ENCODE measurements at regions not wholly inside any gene's neighbourhood (a gene's known extent, or its start where the extent isn't known, plus 50 kb on each side); places are given as distances from the start of the nearest gene placed in this dataset.

DNA sequence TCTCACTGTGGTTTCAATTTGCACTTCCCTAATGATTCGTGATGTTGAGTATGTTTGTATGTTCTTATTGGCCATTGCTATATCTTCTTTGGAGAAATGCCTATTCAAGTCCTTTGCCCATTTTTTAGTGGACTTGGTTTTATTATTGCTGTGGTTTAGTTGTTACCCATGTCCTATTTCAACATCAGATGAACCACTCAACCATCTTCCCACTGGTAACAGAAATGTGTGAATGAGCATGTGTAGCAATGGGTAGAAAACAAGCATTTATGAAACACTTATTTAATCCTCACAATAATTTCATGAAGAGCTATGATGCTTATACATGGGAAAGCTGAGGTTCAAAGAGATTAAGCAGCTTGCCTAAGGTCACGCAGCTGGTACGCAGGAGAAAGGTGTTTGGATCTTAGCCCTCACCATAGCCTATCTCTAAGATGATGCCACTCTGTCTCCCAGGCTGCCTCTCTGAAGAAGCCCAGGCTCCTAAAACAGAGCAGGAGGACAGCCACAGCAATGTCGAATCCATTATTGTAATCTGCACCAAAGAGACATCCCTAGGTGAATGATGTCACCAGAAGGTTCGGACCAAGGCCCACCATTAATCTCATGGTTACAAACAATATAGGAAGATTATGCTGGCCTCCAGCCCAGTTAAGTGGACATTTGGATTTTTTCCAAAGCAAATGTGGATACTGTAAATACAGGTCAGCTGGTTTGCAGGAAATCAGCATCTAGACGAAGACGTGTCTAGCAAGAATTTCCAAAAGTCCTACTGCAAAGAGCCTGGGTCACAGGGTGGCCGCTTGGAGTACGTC lies 447.6 kb upstream of the ZMIZ1 start:
- DNase-seq: peak in 1 of 2 donors; percentile 32
- H3K4me1 ChIP-seq (ENCODE audit: control insufficient read depth in 3 of 3, insufficient read depth in 2 of 3, low read depth in 1 of 3, low read length in 2 of 3): peaks cover 0 to 20% (median 4%) of the 10 kb centered on the region in 3 donors
- no peaks in the 10 kb centered on the region for H3K36me3 ChIP-seq (ENCODE audit: control insufficient read depth in 3 of 3, insufficient read depth in 2 of 3, low read depth in 1 of 3, low read length in 3 of 3)
- H3K27ac ChIP-seq (ENCODE audit: low read depth in 1 of 3, low read length in 2 of 3): no peak overlapping the region
- no peak for FAIRE-seq
- H3K27me3 ChIP-seq (ENCODE audit: control insufficient read depth in 3 of 3, insufficient read depth in 3 of 3, low read length in 3 of 3): peaks cover 0 to 6% (median 0%) of the 10 kb centered on the region in 3 donors
- H3K9me3 ChIP-seq (ENCODE audit: control insufficient read depth in 2 of 2, insufficient read depth in 1 of 2, low read depth in 1 of 2, low read length in 1 of 2): no peaks in the 10 kb centered on the region
- WGBS, 3 donors: 71 to 82% (median 78%) methylated on average over 9 of the region's 9 CpGs
- H3K4me3 ChIP-seq (ENCODE audit: low read depth in 1 of 3, low read length in 3 of 3): no peak overlapping the region

- peak; percentile 87 for FAIRE-seq
- WGBS, 3 donors: 5 to 36% (median 13%) methylated on average over 4 of the region's 4 CpGs
- no peaks in the 10 kb centered on the region for H3K9me3 ChIP-seq (ENCODE audit: control insufficient read depth in 2 of 2, insufficient read depth in 1 of 2, low read depth in 1 of 2, low read length in 1 of 2)
- H3K4me3 ChIP-seq (ENCODE audit: low read depth in 1 of 3, low read length in 3 of 3): no peak overlapping the region
- no peaks in the 10 kb centered on the region for H3K36me3 ChIP-seq (ENCODE audit: control insufficient read depth in 3 of 3, insufficient read depth in 2 of 3, low read depth in 1 of 3, low read length in 3 of 3)
- peaks cover 0 to 6% (median 0%) of the 10 kb centered on the region in 3 donors for H3K27me3 ChIP-seq (ENCODE audit: control insufficient read depth in 3 of 3, insufficient read depth in 3 of 3, low read length in 3 of 3)
- DNase-seq: peak; percentile 77 to 83
- H3K4me1 ChIP-seq (ENCODE audit: control insufficient read depth in 3 of 3, insufficient read depth in 2 of 3, low read depth in 1 of 3, low read length in 2 of 3): peaks cover 0 to 7% (median 4%) of the 10 kb centered on the region in 3 donors
- no peak overlapping the region for H3K27ac ChIP-seq (ENCODE audit: low read depth in 1 of 3, low read length in 2 of 3)
Observed at GRCh38 chr10:78623578-78624215, 445.1 kb upstream of the ZMIZ1 start.

GRCh38 chr10:78624791-78625190 lies 444.0 kb upstream of the ZMIZ1 start:
- FAIRE-seq: no peak

DNA sequence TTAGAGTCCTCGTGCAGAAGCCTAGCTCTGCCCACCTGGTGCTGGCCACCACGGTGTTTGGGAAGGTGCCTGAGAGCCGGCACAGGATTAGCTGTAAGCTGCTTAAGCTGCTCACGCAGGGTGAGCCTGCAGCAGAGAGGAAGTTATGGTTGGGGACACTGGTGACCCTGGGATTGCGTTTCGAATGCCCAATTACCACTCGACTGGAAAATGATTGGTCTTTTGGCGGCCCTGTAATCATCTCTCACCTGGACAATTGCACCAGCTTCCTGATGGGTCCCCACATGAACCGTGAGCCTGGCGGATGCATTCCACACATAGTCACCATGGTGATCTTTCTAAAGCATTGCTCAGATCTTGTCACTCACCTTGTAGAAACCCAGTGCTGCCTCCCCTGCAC lies 442.3 kb upstream of the ZMIZ1 start:
- Histone ChIP-seq H3K4me1 (ENCODE audit: control insufficient read depth in 3 of 3, insufficient read depth in 2 of 3, low read depth in 1 of 3, low read length in 2 of 3) (peaks cover 0 to 4% (median under 1%) of the 10 kb centered on the region in 3 donors), H3K4me3 (ENCODE audit: low read depth in 1 of 3, low read length in 3 of 3) (no peak overlapping the region), H3K27me3 (ENCODE audit: control insufficient read depth in 3 of 3, insufficient read depth in 3 of 3, low read length in 3 of 3) (peaks cover 0 to 6% (median 0%) of the 10 kb centered on the region in 3 donors), H3K9me3 (ENCODE audit: control insufficient read depth in 2 of 2, insufficient read depth in 1 of 2, low read depth in 1 of 2, low read length in 1 of 2) (no peaks in the 10 kb centered on the region), H3K36me3 (ENCODE audit: control insufficient read depth in 3 of 3, insufficient read depth in 2 of 3, low read depth in 1 of 3, low read length in 3 of 3) (no peaks in the 10 kb centered on the region), H3K27ac (ENCODE audit: low read depth in 1 of 3, low read length in 2 of 3) (no peak overlapping the region)
- no peak for DNase-seq
- WGBS, 3 donors: 81 to 84% (median 82%) methylated on average over 10 of the region's 10 CpGs
- no peak for FAIRE-seq

More at GRCh38 chr10:78624791-78625190, 444.0 kb upstream of the ZMIZ1 start:
- DNase-seq: no peak
- 82 to 94% (median 85%) methylated on average over 2 of the region's 2 CpGs for WGBS, 3 donors
- Histone ChIP-seq H3K27me3 (ENCODE audit: control insufficient read depth in 3 of 3, insufficient read depth in 3 of 3, low read length in 3 of 3) (peaks cover 0 to 6% (median 0%) of the 10 kb centered on the region in 3 donors), H3K9me3 (ENCODE audit: control insufficient read depth in 2 of 2, insufficient read depth in 1 of 2, low read depth in 1 of 2, low read length in 1 of 2) (no peaks in the 10 kb centered on the region), H3K4me1 (ENCODE audit: control insufficient read depth in 3 of 3, insufficient read depth in 2 of 3, low read depth in 1 of 3, low read length in 2 of 3) (peaks cover 0 to 4% (median 4%) of the 10 kb centered on the region in 3 donors), H3K4me3 (ENCODE audit: low read depth in 1 of 3, low read length in 3 of 3) (no peak overlapping the region), H3K27ac (ENCODE audit: low read depth in 1 of 3, low read length in 2 of 3) (peak overlapping the region in 1 of 3 donors; percentile 0), H3K36me3 (ENCODE audit: control insufficient read depth in 3 of 3, insufficient read depth in 2 of 3, low read depth in 1 of 3, low read length in 3 of 3) (no peaks in the 10 kb centered on the region)

GRCh38 chr10:78627254-78627795 lies 441.4 kb upstream of the ZMIZ1 start:
- Histone ChIP-seq H3K4me3 (ENCODE audit: low read depth in 1 of 3, low read length in 3 of 3) (no peak overlapping the region), H3K27ac (ENCODE audit: low read depth in 1 of 3, low read length in 2 of 3) (no peak overlapping the region), H3K9me3 (ENCODE audit: control insufficient read depth in 2 of 2, insufficient read depth in 1 of 2, low read depth in 1 of 2, low read length in 1 of 2) (no peaks in the 10 kb centered on the region), H3K27me3 (ENCODE audit: control insufficient read depth in 3 of 3, insufficient read depth in 3 of 3, low read length in 3 of 3) (peaks cover 0 to 6% (median 0%) of the 10 kb centered on the region in 3 donors), H3K36me3 (ENCODE audit: control insufficient read depth in 3 of 3, insufficient read depth in 2 of 3, low read depth in 1 of 3, low read length in 3 of 3) (no peaks in the 10 kb centered on the region), H3K4me1 (ENCODE audit: control insufficient read depth in 3 of 3, insufficient read depth in 2 of 3, low read depth in 1 of 3, low read length in 2 of 3) (peaks cover 0 to 4% (median 0%) of the 10 kb centered on the region in 3 donors)
- FAIRE-seq (no peak), DNase-seq (no peak)
- WGBS, 3 donors: 83 to 94% (median 93%) methylated on average over 3 of the region's 3 CpGs

DNA sequence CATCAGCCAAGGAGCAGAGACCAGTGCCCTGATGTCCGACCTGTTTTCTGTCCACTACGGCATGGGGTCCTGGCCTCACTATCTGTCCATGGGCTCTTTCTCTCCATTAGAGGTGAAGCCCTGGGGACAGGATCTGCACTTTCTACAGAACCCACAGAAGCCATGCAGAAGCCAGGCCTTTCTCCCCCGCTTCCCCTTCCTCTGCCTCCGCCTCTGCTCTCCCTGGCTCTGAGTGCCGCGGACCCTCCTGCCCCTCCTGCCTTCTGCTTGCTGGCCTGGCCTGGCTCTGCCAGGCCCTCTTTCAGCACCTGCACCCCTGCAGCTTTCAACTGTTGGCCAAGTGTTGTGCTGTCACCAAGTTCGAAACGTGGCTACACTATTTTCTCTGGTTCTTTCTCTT lies 439.8 kb upstream of the ZMIZ1 start:
- H3K4me3 ChIP-seq (ENCODE audit: low read depth in 1 of 3, low read length in 3 of 3): no peak overlapping the region
- DNase-seq: no peak
- no peaks in the 10 kb centered on the region for H3K36me3 ChIP-seq (ENCODE audit: control insufficient read depth in 3 of 3, insufficient read depth in 2 of 3, low read depth in 1 of 3, low read length in 3 of 3)
- no peaks in the 10 kb centered on the region for H3K9me3 ChIP-seq (ENCODE audit: control insufficient read depth in 2 of 2, insufficient read depth in 1 of 2, low read depth in 1 of 2, low read length in 1 of 2)
- 77 to 92% (median 83%) methylated on average over 8 of the region's 8 CpGs for WGBS, 3 donors
- FAIRE-seq: no peak
- peaks cover 0 to 6% (median 0%) of the 10 kb centered on the region in 3 donors for H3K27me3 ChIP-seq (ENCODE audit: control insufficient read depth in 3 of 3, insufficient read depth in 3 of 3, low read length in 3 of 3)
- no peak overlapping the region for H3K27ac ChIP-seq (ENCODE audit: low read depth in 1 of 3, low read length in 2 of 3)
- H3K4me1 ChIP-seq (ENCODE audit: control insufficient read depth in 3 of 3, insufficient read depth in 2 of 3, low read depth in 1 of 3, low read length in 2 of 3): peaks cover 0 to 1% (median 0%) of the 10 kb centered on the region in 3 donors

DNA sequence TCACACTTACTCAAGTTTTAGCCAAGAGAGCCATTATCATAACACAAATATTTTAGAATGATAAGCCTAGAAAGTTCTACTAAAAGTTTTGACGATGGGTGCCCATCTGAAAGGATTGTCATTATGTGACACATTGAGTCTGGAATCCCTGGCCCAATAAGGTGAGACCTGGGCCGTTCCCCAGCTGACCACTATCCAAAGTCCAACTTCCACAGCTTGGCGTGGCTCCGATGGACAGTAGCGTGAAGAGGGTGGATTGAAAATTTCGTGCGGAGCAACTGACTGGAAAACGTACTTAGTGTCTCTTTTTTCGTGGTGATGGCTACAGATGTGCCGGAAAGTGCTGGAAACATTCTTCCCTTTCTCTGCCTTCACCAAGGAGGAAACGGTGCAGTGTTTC lies 439.0 kb upstream of the ZMIZ1 start:
- DNase-seq (no peak), FAIRE-seq (no peak)
- Histone ChIP-seq H3K9me3 (ENCODE audit: control insufficient read depth in 2 of 2, insufficient read depth in 1 of 2, low read depth in 1 of 2, low read length in 1 of 2) (no peaks in the 10 kb centered on the region), H3K4me1 (ENCODE audit: control insufficient read depth in 3 of 3, insufficient read depth in 2 of 3, low read depth in 1 of 3, low read length in 2 of 3) (peaks cover 0 to 8% (median 5%) of the 10 kb centered on the region in 3 donors), H3K27me3 (ENCODE audit: control insufficient read depth in 3 of 3, insufficient read depth in 3 of 3, low read length in 3 of 3) (peaks cover 0 to 6% (median 0%) of the 10 kb centered on the region in 3 donors), H3K4me3 (ENCODE audit: low read depth in 1 of 3, low read length in 3 of 3) (no peak overlapping the region), H3K36me3 (ENCODE audit: control insufficient read depth in 3 of 3, insufficient read depth in 2 of 3, low read depth in 1 of 3, low read length in 3 of 3) (no peaks in the 10 kb centered on the region), H3K27ac (ENCODE audit: low read depth in 1 of 3, low read length in 2 of 3) (no peak overlapping the region)
- WGBS, 3 donors: 82 to 86% (median 82%) methylated on average over 11 of the region's 11 CpGs

DNA sequence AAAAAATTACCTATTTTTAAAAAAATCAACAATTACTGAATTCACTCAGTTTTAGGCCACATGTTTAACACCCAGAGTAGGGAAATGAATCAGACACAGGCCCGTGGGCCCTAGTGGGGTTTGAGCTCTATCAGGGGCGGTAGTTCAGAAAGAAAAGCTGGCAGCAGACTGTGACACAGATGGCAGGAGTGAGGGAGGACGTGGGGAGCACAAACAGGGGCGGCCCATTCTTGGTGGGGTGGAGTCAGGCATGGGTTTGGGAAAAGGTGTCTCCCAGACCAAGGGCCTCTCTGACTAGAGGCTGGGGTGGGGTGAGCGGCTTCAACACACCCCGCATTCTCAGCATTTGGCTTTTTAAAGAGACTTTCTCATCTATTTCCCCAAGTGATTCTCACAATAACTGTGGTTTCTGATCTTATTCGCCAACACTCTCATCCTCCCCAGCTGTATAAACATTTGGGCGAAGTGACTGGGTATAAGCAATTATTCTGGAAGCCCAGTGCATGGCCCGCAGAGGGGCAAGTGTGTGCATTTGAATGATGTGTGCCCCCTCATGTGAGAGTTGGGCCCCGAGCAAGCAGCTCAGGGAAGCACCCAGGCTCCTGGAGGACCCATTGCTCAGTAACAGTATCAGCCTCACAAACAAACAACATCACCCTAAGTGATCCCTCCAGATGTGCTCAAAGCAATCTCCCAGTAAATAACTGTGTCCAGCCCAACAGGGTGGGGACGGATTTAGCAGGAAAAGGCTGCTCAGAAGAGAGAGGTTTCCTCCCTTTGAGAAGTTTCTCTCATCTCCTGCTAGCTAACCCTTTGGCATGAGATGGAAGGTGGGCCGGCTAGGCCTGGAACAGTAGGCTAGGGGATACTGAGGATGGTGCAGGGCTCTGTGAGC lies 437.6 kb upstream of the ZMIZ1 start:
- Histone ChIP-seq H3K4me1 (ENCODE audit: control insufficient read depth in 3 of 3, insufficient read depth in 2 of 3, low read depth in 1 of 3, low read length in 2 of 3) (peaks cover 0 to 8% (median 5%) of the 10 kb centered on the region in 3 donors), H3K4me3 (ENCODE audit: low read depth in 1 of 3, low read length in 3 of 3) (no peak overlapping the region), H3K36me3 (ENCODE audit: control insufficient read depth in 3 of 3, insufficient read depth in 2 of 3, low read depth in 1 of 3, low read length in 3 of 3) (no peaks in the 10 kb centered on the region), H3K27me3 (ENCODE audit: control insufficient read depth in 3 of 3, insufficient read depth in 3 of 3, low read length in 3 of 3) (peaks cover 0 to 2% (median 0%) of the 10 kb centered on the region in 3 donors), H3K27ac (ENCODE audit: low read depth in 1 of 3, low read length in 2 of 3) (no peak overlapping the region), H3K9me3 (ENCODE audit: control insufficient read depth in 2 of 2, insufficient read depth in 1 of 2, low read depth in 1 of 2, low read length in 1 of 2) (no peaks in the 10 kb centered on the region)
- FAIRE-seq (no peak), DNase-seq (no peak)
- 71 to 83% (median 71%) methylated on average over 12 of the region's 12 CpGs for WGBS, 3 donors
